IPS-NIHi7 (cell line): ENCODE measurements at regions not wholly inside any gene's neighbourhood (a gene's known extent, or its start where the extent isn't known, plus 50 kb on each side); places are given as distances from the start of the nearest gene placed in this dataset.
"Not testable (repeated sequence)": the region's sequence is repeated elsewhere in the genome, so short reads cannot be mapped to it uniquely, and the experiment has no call there.

Source experiments
- DNase-seq: peaks from one replicate; pipeline ENCODE4 v3.0.0; 2012; ENCODE audit warnings: mixed read lengths; ENCODE audit errors: extremely low spot score

- no peak for DNase-seq
These were observed 320.3 kb upstream of the TECRL start for GRCh38 chr4:64729561-64729960.

GRCh38 chr4:64727960-64728359 is 318.7 kb upstream of the TECRL start:
- peak; percentile 15 for DNase-seq

GRCh38 chr4:64727391-64727790 is 318.1 kb upstream of the TECRL start:
- DNase-seq = not testable (repeated sequence)

DNA sequence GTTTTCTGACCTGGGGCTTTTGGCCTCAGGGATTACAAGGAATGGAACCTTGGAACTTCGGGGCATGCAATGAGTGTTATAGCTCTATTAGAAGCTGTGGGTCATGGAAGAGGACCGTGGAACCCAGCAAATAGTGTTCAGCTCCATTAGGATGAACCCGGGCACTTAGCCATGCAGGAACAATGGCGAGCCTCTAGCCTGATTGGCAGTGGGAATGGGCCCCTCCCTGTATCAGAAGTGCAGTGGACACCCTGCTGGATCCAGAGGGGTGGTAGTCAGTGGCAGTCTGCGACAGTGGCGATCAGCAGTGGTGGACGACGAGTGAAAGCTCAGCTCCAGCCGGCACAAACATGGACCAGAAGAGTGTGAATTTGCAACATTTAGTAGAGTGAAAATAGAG is 315.4 kb upstream of the TECRL start:
- DNase-seq = no peak

GRCh38 chr4:64721106-64721505 is 311.9 kb upstream of the TECRL start:
- DNase-seq = no peak

- no peak for DNase-seq
These were observed 308.8 kb upstream of the TECRL start for GRCh38 chr4:64718091-64718490.

DNA sequence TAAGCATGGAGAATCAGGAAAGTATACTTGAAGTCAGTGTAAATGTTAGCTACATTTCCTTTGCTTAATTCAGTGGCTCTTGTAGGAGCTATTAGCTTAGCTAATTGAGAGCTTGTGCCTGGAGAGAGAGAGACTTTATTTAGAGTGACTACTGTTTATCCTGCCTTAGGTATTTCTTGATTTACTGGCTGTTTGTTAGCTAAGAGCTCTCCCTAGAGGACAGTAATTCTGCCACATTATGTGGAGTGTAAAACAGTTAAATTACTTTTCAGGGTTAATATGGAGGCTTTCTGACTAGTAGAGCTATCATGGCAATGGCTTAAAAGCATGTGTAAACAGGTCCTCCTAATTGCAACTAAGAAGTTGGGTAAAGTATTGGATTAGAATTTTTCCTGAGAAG is 306.5 kb upstream of the TECRL start:
- DNase-seq = no peak

- DNase-seq = peak; percentile 31
These were observed 304.1 kb upstream of the TECRL start for GRCh38 chr4:64713256-64713840.

DNA sequence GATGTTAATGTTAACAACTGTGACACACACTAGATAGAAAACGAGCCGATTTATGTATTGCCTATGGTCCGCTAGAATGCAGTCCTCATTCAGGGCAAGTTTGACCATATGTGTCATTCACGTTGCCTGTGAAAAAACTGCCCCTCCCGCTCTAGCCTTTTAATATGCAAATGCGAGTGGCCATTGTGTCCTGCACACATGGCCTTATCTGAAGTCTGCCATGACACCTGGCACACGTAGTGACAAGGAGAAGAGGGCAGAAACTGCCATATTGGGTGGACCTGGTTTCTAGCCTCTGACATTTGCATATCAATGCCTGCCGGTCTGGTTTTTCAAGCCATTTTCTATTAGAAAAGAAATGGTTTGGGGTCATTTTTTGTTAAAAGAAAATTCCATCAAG is 303.3 kb upstream of the TECRL start:
- no peak for DNase-seq

- no peak for DNase-seq
These were observed 296.7 kb upstream of the TECRL start for GRCh38 chr4:64705989-64706388.

GRCh38 chr4:64698171-64698570 is 288.9 kb upstream of the TECRL start:
- no peak for DNase-seq

- DNase-seq = no peak
These were observed 273.7 kb upstream of the TECRL start for GRCh38 chr4:64682946-64683345.

DNA sequence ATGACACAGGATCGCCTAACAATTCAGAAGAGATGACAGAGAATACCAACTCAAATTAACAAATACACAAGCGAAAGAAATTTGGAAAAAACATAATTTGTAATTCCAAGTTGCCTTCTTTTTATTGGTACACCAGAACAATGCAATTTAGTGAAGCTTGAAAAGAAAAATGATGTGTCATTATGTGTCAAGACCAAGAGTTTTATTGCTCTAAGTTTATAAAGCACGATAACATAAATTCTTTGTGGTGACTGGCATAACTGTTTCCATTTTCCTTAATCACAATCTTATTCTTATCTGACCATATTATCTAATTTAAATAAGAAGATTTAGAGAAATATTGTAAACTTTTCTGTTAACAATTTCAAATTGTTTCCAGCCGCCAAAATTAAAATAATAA is 273.2 kb upstream of the TECRL start:
- no peak for DNase-seq

GRCh38 chr4:64673121-64673520 is 263.9 kb upstream of the TECRL start:
- DNase-seq = not testable (repeated sequence)

- DNase-seq = no peak
These were observed 261.4 kb upstream of the TECRL start for GRCh38 chr4:64670647-64671046.

DNA sequence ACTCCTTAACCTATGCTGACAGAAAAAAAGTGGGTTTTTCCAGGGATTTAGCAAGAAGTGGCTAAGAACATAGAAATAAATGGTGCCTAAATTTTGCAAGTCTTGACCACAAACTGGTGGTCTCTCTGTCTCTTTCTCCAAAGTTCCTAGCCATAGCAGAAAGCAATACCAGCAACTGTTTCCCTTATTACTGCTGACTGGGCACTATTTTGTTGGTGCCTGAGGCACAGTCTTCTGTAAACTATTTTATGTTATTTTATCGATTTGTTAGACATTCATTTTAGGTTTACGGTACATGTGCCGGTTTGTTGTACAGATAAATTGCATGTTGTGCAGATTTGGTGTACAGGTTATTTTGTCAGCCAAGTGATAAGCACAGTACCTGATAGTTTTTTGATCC is 234.6 kb upstream of the TECRL start:
- no peak for DNase-seq

GRCh38 chr4:64642936-64643335 is 233.7 kb upstream of the TECRL start:
- no peak for DNase-seq

- not testable (repeated sequence) for DNase-seq
These were observed 231.2 kb upstream of the TECRL start for GRCh38 chr4:64640402-64640801.

DNA sequence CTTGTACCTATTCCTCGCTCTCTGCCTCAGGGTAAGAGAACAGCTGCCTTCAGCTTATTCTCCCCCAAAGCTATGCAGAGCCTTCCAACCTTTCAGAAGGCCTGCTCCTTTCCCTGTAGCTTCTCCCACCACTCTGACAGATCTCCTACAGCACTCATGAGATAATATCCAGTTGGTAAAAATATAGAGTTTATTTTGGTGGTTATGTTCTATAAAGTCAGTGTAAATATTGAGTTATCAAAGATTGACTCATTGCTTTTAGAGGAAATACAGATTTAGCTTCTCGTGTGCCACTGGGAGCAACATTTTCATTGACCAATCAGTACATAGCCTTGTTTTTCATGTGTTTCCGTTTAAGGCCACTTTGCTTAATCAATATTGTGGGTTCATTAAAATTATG is 216.2 kb upstream of the TECRL start:
- no peak for DNase-seq

GRCh38 chr4:64617800-64618199 is 208.6 kb upstream of the TECRL start:
- DNase-seq = peak; percentile 10

DNA sequence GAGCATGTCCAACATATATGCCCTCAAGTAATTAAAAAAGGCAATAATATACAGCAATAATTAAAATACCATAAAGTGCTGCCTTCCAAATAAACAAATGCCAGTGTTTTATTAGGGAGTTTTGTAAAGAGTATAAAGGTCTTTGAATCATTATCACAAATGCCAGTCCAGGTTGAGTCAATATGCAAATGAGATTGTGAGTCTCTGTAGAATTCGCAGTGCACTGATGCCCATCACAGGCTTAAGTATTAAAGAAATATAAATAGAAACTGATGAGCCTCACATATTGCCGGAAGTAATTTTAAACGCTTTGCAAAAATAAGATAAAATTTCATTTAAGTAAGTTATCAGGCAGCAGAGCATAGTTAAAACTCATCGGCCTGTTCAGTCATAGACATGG is 205.0 kb upstream of the TECRL start:
- no peak for DNase-seq

GRCh38 chr4:64613046-64613445 is 203.8 kb upstream of the TECRL start:
- no peak for DNase-seq

GRCh38 chr4:64598066-64598465 is 188.8 kb upstream of the TECRL start:
- no peak for DNase-seq

DNA sequence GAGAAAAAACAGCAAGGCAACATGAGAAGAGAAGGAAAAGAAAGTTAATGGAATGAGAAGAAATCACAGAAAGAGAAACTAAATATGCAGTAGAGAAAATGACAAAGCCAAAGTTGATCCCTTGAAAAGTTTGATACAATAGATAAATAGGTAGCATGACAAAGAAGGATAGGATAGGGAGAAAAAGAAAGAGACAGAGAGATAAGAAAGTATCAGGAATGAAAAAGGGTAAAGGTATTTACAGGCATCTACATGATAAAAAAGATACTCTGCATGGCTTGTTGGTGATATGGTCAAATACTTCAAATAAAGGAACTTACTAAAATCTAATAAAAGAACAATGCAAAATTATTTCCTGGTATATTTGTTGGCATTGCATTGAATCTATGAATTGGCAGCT is 185.5 kb upstream of the TECRL start:
- no peak for DNase-seq
